ENCODE measurements at regions not wholly inside any gene's neighbourhood (a gene's known extent, or its start where the extent isn't known, plus 50 kb on each side); places are given as distances from the start of the nearest gene placed in this dataset.

GRCh38 chr22:27022274-27022895 lies 365.0 kb downstream of the MIAT start:
- Mint-ChIP-seq H3K27ac (no peak overlapping the region), H3K4me1 (ENCODE audit: low read depth) (no peaks in the 10 kb centered on the region), H3K4me3 (no peak overlapping the region), H3K9me3 (ENCODE audit: insufficient read depth) (no peaks in the 10 kb centered on the region), H3K36me3 (ENCODE audit: low read depth) (no peaks in the 10 kb centered on the region), H3K27me3 (ENCODE audit: low read depth) (peaks cover 12% of the 10 kb centered on the region)
- POLR2A ChIA-PET: interaction anchor here (0.5 kb wide), 1 partner anchor 26 kb away, joined by 3 read pairs; no protein-coding TSS in a partner anchor
- no peak for ATAC-seq
- DNase-seq: no peak
- CTCF ChIA-PET: no interaction called here

DNA sequence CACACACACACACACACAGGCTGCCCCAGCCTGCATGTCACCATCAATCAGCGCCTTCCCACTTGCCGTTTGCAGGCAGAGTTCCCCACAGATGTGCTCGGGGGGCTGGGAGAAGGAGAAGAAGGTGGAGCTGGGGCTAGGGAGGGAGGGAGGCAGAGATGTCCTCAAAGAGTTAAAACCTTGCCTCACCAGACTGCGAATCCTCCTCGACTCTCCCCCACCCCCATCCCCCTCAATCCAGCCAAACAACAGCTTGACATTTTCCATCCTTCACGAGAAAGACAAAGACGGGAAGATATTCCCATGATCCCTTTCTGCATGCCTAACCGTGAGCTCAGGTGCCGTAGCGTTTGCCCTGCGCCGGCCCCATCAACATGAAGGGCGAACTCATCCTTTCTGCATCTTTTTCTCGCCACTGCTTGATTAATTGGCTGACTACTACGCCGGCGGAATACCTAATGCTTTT lies 365.5 kb downstream of the MIAT start:
- H3K36me3 Mint-ChIP-seq (ENCODE audit: low read depth): no peaks in the 10 kb centered on the region
- no peak overlapping the region for H3K4me3 Mint-ChIP-seq
- no peaks in the 10 kb centered on the region for H3K4me1 Mint-ChIP-seq (ENCODE audit: low read depth)
- DNase-seq (no peak), ATAC-seq (no peak)
- no peak overlapping the region for H3K27ac Mint-ChIP-seq
- peaks cover 12% of the 10 kb centered on the region for H3K27me3 Mint-ChIP-seq (ENCODE audit: low read depth)
- no peaks in the 10 kb centered on the region for H3K9me3 Mint-ChIP-seq (ENCODE audit: insufficient read depth)
- ChIA-PET CTCF (no interaction called here), POLR2A (no interaction called here)

GRCh38 chr22:27023591-27023990 lies 366.2 kb downstream of the MIAT start:
- ChIA-PET CTCF (no interaction called here), POLR2A (no interaction called here)
- Mint-ChIP-seq H3K27ac (no peak overlapping the region), H3K36me3 (ENCODE audit: low read depth) (no peaks in the 10 kb centered on the region), H3K4me1 (ENCODE audit: low read depth) (no peaks in the 10 kb centered on the region), H3K9me3 (ENCODE audit: insufficient read depth) (no peaks in the 10 kb centered on the region), H3K4me3 (no peak overlapping the region), H3K27me3 (ENCODE audit: low read depth) (peaks cover 12% of the 10 kb centered on the region)
- ATAC-seq (no peak), DNase-seq (no peak)

DNA sequence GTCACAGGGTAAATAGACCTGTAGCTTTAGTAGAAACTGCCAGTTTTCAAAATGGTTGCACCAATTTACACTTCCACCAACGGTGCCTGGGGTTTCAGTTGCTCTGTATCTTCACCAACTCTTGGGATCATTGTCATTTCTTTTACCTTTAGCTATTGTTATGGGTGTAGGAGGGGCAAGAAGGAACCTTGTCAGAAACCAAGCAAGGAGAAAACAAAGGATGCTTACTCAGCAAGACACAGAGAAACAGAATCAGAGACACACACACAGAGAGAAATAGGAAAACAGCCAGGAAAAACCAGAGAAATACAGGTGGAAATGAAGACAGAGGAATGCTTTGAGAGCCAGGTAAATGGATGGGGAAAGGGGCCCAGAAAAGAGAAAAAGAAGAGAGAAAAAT lies 367.6 kb downstream of the MIAT start:
- Mint-ChIP-seq H3K4me1 (ENCODE audit: low read depth) (no peaks in the 10 kb centered on the region), H3K36me3 (ENCODE audit: low read depth) (no peaks in the 10 kb centered on the region), H3K27ac (no peak overlapping the region), H3K27me3 (ENCODE audit: low read depth) (peaks cover 12% of the 10 kb centered on the region), H3K4me3 (no peak overlapping the region), H3K9me3 (ENCODE audit: insufficient read depth) (no peaks in the 10 kb centered on the region)
- ChIA-PET POLR2A (no interaction called here), CTCF (no interaction called here)
- DNase-seq (no peak), ATAC-seq (no peak)

- H3K27ac Mint-ChIP-seq: no peak overlapping the region
- H3K4me3 Mint-ChIP-seq: no peak overlapping the region
- ATAC-seq: no peak
- POLR2A ChIA-PET: no interaction called here
- H3K9me3 Mint-ChIP-seq (ENCODE audit: insufficient read depth): no peaks in the 10 kb centered on the region
- CTCF ChIA-PET: no interaction called here
- peaks cover 6% of the 10 kb centered on the region for H3K27me3 Mint-ChIP-seq (ENCODE audit: low read depth)
- no peak for DNase-seq
- no peaks in the 10 kb centered on the region for H3K36me3 Mint-ChIP-seq (ENCODE audit: low read depth)
- no peaks in the 10 kb centered on the region for H3K4me1 Mint-ChIP-seq (ENCODE audit: low read depth)
These were observed 370.7 kb downstream of the MIAT start for GRCh38 chr22:27028093-27028492.

DNA sequence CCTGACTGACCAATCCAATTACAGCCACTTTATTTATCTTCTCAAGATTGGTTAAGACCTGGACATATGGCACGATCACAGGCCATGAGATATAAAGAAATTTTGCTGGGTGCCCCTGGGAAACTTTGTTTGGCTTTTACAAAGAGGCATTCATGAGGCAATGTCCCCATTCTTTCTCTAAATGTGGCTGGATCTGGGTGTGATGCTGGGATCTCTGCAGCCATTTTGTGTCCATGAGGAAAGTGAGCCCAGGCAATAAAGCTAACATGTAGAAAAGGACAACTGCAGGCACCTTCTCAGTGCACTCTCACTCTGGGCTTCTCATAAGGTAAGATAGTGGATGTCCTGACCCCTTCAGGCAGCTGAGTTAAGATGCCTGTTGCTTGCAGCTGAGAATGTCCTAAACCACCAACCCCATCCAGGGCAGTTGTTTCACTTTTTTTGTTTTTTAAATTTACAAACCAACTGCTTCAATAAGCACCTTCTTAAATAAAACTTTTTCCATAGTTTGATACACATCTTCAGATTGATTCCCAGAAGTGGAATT lies 372.3 kb downstream of the MIAT start:
- H3K4me3 Mint-ChIP-seq: no peak overlapping the region
- ChIA-PET POLR2A (no interaction called here), CTCF (no interaction called here)
- DNase-seq: no peak
- no peak overlapping the region for H3K27ac Mint-ChIP-seq
- H3K27me3 Mint-ChIP-seq (ENCODE audit: low read depth): peaks cover 4% of the 10 kb centered on the region
- no peak for ATAC-seq
- H3K36me3 Mint-ChIP-seq (ENCODE audit: low read depth): no peaks in the 10 kb centered on the region
- no peaks in the 10 kb centered on the region for H3K4me1 Mint-ChIP-seq (ENCODE audit: low read depth)
- no peaks in the 10 kb centered on the region for H3K9me3 Mint-ChIP-seq (ENCODE audit: insufficient read depth)

DNA sequence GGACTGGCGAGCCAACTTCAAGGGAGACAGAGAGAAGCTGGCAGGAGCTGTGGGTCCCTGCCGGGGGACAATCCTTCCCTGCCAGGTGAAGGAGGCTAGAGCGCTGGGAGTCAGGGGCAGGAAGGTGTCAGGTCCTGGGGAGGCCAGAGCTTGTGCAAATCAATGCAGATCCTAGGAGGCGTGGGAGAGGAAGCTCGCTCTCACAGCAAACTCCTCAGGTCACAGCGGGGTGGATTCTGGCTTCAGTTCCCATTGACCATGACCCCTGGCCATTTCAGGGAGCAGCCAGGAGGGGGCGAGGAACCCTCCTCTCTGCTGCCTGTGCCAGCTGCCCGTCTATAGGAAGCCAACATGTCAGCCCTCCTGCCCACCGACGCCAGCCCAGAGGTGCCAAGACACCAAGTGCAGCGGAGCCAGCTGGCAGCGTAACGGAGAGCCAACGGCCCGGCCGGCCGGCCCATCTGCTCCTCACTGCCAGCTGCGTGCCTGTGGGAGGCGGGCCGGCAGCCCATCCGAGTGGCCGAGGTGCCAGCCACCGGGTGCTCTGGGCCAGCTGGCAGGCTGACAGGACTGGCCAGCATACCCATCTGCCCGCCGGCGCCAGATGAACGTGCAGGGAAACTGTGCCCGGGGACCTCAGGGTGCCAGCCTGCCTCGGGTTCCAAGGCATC lies 374.8 kb downstream of the MIAT start:
- no peak for DNase-seq
- POLR2A ChIA-PET: no interaction called here
- Mint-ChIP-seq H3K9me3 (ENCODE audit: insufficient read depth) (no peaks in the 10 kb centered on the region), H3K4me1 (ENCODE audit: low read depth) (no peaks in the 10 kb centered on the region), H3K36me3 (ENCODE audit: low read depth) (no peaks in the 10 kb centered on the region), H3K4me3 (no peak overlapping the region), H3K27me3 (ENCODE audit: low read depth) (no peaks in the 10 kb centered on the region), H3K27ac (no peak overlapping the region)
- CTCF ChIA-PET: no interaction called here
- no peak for ATAC-seq

- Mint-ChIP-seq H3K27ac (no peak overlapping the region), H3K9me3 (ENCODE audit: insufficient read depth) (no peaks in the 10 kb centered on the region), H3K4me1 (ENCODE audit: low read depth) (no peaks in the 10 kb centered on the region), H3K4me3 (no peak overlapping the region), H3K36me3 (ENCODE audit: low read depth) (no peaks in the 10 kb centered on the region), H3K27me3 (ENCODE audit: low read depth) (no peaks in the 10 kb centered on the region)
- no peak for DNase-seq
- ATAC-seq: no peak
- CTCF ChIA-PET: no interaction called here
- POLR2A ChIA-PET: no interaction called here
These were observed 384.4 kb downstream of the MIAT start for GRCh38 chr22:27041745-27042310.

DNA sequence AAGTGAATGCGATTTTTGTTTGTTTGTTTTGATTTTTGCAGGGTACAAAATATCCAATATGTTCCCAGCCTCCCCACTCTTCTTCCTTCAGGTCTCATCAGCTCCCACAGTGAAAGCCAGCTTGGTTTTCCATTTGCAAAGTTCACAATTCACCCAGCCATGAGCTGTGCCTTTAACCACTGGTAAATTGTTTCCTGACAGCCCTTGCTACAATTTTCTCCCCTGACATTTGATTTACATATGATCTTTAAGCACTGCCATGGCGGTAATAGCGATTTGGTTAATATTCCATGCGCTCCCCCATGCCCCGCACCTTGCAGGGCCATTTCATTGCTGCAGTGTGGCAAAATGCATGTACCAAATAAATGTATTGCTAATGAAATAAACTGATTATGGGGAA lies 385.9 kb downstream of the MIAT start:
- CTCF ChIA-PET: no interaction called here
- Mint-ChIP-seq H3K9me3 (ENCODE audit: insufficient read depth) (no peaks in the 10 kb centered on the region), H3K4me3 (no peak overlapping the region), H3K27ac (no peak overlapping the region), H3K27me3 (ENCODE audit: low read depth) (no peaks in the 10 kb centered on the region), H3K36me3 (ENCODE audit: low read depth) (no peaks in the 10 kb centered on the region), H3K4me1 (ENCODE audit: low read depth) (no peaks in the 10 kb centered on the region)
- DNase-seq: no peak
- POLR2A ChIA-PET: no interaction called here
- no peak for ATAC-seq

GRCh38 chr22:27045103-27045947 lies 387.9 kb downstream of the MIAT start:
- CTCF ChIA-PET: interaction anchor here (0.6 kb wide), 1 partner anchor 541 kb away, joined by 3 read pairs; no protein-coding TSS in a partner anchor
- Mint-ChIP-seq H3K9me3 (ENCODE audit: insufficient read depth) (no peaks in the 10 kb centered on the region), H3K4me3 (no peak overlapping the region), H3K27ac (no peak overlapping the region), H3K36me3 (ENCODE audit: low read depth) (no peaks in the 10 kb centered on the region), H3K4me1 (ENCODE audit: low read depth) (no peaks in the 10 kb centered on the region), H3K27me3 (ENCODE audit: low read depth) (no peaks in the 10 kb centered on the region)
- POLR2A ChIA-PET: no interaction called here
- no peak for DNase-seq
- no peak for ATAC-seq

DNA sequence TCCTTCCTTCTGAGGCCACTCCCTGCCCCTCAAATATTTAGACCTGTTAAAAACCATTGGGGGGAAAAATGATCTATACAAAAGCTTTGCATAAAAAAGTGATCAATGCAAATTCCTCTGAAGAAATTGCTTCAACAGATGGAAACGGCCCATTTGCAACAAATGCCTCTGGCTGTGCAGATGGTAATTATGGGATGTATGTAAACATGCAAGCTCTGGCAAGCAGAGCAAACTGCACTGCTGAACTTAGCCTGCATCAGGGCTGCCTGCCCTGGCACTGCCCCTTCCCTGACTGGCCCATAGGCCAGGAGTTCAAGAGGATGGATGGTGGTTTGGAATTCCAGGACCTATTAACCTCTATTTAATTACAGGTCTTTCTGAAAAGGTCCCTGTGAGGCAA lies 388.7 kb downstream of the MIAT start:
- no peak for ATAC-seq
- no peaks in the 10 kb centered on the region for H3K4me1 Mint-ChIP-seq (ENCODE audit: low read depth)
- H3K4me3 Mint-ChIP-seq: no peak overlapping the region
- DNase-seq: no peak
- no peaks in the 10 kb centered on the region for H3K36me3 Mint-ChIP-seq (ENCODE audit: low read depth)
- ChIA-PET POLR2A (no interaction called here), CTCF (interaction anchor here (0.6 kb wide), 1 partner anchor 542 kb away, joined by 3 read pairs; no protein-coding TSS in a partner anchor)
- no peaks in the 10 kb centered on the region for H3K9me3 Mint-ChIP-seq (ENCODE audit: insufficient read depth)
- no peak overlapping the region for H3K27ac Mint-ChIP-seq
- no peaks in the 10 kb centered on the region for H3K27me3 Mint-ChIP-seq (ENCODE audit: low read depth)

GRCh38 chr22:27046603-27047002 lies 389.2 kb downstream of the MIAT start:
- Mint-ChIP-seq H3K4me3 (no peak overlapping the region), H3K4me1 (ENCODE audit: low read depth) (no peaks in the 10 kb centered on the region), H3K27ac (no peak overlapping the region), H3K27me3 (ENCODE audit: low read depth) (no peaks in the 10 kb centered on the region), H3K9me3 (ENCODE audit: insufficient read depth) (no peaks in the 10 kb centered on the region), H3K36me3 (ENCODE audit: low read depth) (no peaks in the 10 kb centered on the region)
- ChIA-PET CTCF (no interaction called here), POLR2A (no interaction called here)
- no peak for ATAC-seq
- no peak for DNase-seq
